Activated CD4-positive, alpha-beta T cell treated with anti-CD3 and anti-CD28 coated beads, Interleukin-2, amount 10 ng/mL, durations not matched to agents 7 days and 5 days (primary cell): ENCODE measurements at regions not wholly inside any gene's neighbourhood (a gene's known extent, or its start where the extent isn't known, plus 50 kb on each side); places are given as distances from the start of the nearest gene placed in this dataset.

Source experiments
- CTCF ChIA-PET: fragments of 350-600 bp; sonication (Branson Sonifier 250); formaldehyde crosslinking; loops from one replicate; lab custom pipeline; 2021; ENCODE audit warnings: antibody characterized with exemption; lab: Charles Lee
- POLR2A ChIA-PET: fragments of 350-600 bp; sonication (Branson Sonifier 250); formaldehyde crosslinking; loops from one replicate; lab custom pipeline; 2021; ENCODE audit warnings: antibody characterized with exemption; lab: Charles Lee
- DNase-seq: peaks from one replicate; pipeline ENCODE4 v3.0.0-alpha.2; 2020
- H3K27ac Mint-ChIP-seq: one replicate; pipeline ENCODE4 v1.8.0; 2021; ENCODE audit warnings: mild to moderate bottlenecking, moderate library complexity, mixed read lengths
- H3K27me3 Mint-ChIP-seq: one replicate; pipeline ENCODE4 v1.8.0; 2021; ENCODE audit warnings: mixed read lengths
- H3K36me3 Mint-ChIP-seq: one replicate; pipeline ENCODE4 v1.8.0; 2021; ENCODE audit warnings: low read depth, mixed read lengths
- H3K4me1 Mint-ChIP-seq: one replicate; pipeline ENCODE4 v1.8.0; 2021; ENCODE audit warnings: mixed read lengths
- H3K4me3 Mint-ChIP-seq: one replicate; pipeline ENCODE4 v1.8.0; 2021; ENCODE audit warnings: mild to moderate bottlenecking, moderate library complexity, mixed read lengths
- H3K9me3 Mint-ChIP-seq: one replicate; pipeline ENCODE4 v1.8.0; 2021; ENCODE audit warnings: mixed read lengths

GRCh38 chr2:116585669-116586327 is 1228.7 kb upstream of the DDX18 start:
- Mint-ChIP-seq H3K36me3 (no peaks in the 10 kb centered on the region), H3K4me3 (no peak overlapping the region), H3K4me1 (no peaks in the 10 kb centered on the region), H3K27ac (no peak overlapping the region), H3K27me3 (no peaks in the 10 kb centered on the region), H3K9me3 (peaks cover 20% of the 10 kb centered on the region)
- DNase-seq, result no peak
- CTCF ChIA-PET, result no interaction called here
- POLR2A ChIA-PET, result no interaction called here

GRCh38 chr2:116586328-116586689 is 1228.2 kb upstream of the DDX18 start:
- no peaks in the 10 kb centered on the region for H3K4me1 Mint-ChIP-seq
- peaks cover 20% of the 10 kb centered on the region for H3K9me3 Mint-ChIP-seq
- H3K4me3 Mint-ChIP-seq, result no peak overlapping the region
- H3K36me3 Mint-ChIP-seq, result no peaks in the 10 kb centered on the region
- H3K27ac Mint-ChIP-seq, result no peak overlapping the region
- H3K27me3 Mint-ChIP-seq, result no peaks in the 10 kb centered on the region
- POLR2A ChIA-PET, result no interaction called here
- no peak for DNase-seq
- CTCF ChIA-PET, result no interaction called here
